Neural cell (in vitro differentiated cells): ENCODE measurements at regions not wholly inside any gene's neighbourhood (a gene's known extent, or its start where the extent isn't known, plus 50 kb on each side); places are given as distances from the start of the nearest gene placed in this dataset.

Experiments
- CTCF ChIP-seq: fragments of 450-650 bp; IDR thresholded peaks from 2 replicates; pipeline ENCODE4 v1.5.1; 2014; ENCODE audit warnings: antibody characterized with exemption, mild to moderate bottlenecking, moderate library complexity; ENCODE audit not compliant: poor library complexity, severe bottlenecking
- EZH2 ChIP-seq: fragments of 200-600, 300-800 bp; shearing (Covaris generic), sonication (generic); IDR thresholded peaks from 2 replicates; pipeline ENCODE4 v1.6.1; 2014; ENCODE audit warnings: antibody characterized with exemption, low read length, borderline replicate concordance, mild to moderate bottlenecking; ENCODE audit not compliant: insufficient read depth, poor library complexity, severe bottlenecking
- REST ChIP-seq: IDR thresholded peaks from 2 replicates; pipeline ENCODE4 v1.6.1; 2012; ENCODE audit warnings: borderline replicate concordance

GRCh38 chr10:117647306-117647705, 104.8 kb downstream of the EMX2 start:
- TF ChIP-seq CTCF (no peak), REST (no peak), EZH2 (no peak)
